Gastrocnemius medialis (tissue), 4 donors: ENCODE measurements at regions not wholly inside any gene's neighbourhood (a gene's known extent, or its start where the extent isn't known, plus 50 kb on each side); places are given as distances from the start of the nearest gene placed in this dataset.

ENCODE experiments used
- ATAC-seq, 2 donors: fragments of 150-250 bp; one replicate each; pipeline ENCODE4 v1.9.1; 2016
- DNase-seq, 2 donors: peaks; one replicate each; pipeline ENCODE4 v3.0.0-alpha.2; 2019
- H3K27ac ChIP-seq, 4 donors: fragments of 200-600 bp; sonication (generic); 1 replicate in 1 of 4; 2 replicates in 3 of 4; pipeline ENCODE4 v1.5.1; 2016 to 2018; ENCODE audit warnings: mild to moderate bottlenecking in 2 of 4, moderate library complexity in 1 of 4
- H3K27me3 ChIP-seq, 3 donors: fragments of 200-600 bp; sonication (generic) in 2 of 3; 1 replicate in 1 of 3; 2 replicates in 2 of 3; pipeline versions ENCODE4 v1.5.1 to v1.6.0; 2016 to 2019; ENCODE audit warnings: mild to moderate bottlenecking in 1 of 3, moderate library complexity in 1 of 3
- H3K36me3 ChIP-seq, 2 donors: fragments of 200-600 bp; sonication (generic) in 1 of 2; one replicate each; pipeline ENCODE4 v1.5.1; 2017 to 2018
- H3K4me1 ChIP-seq, 2 donors: fragments of 200-600 bp; sonication (generic) in 1 of 2; one replicate each; pipeline ENCODE4 v1.5.1; 2016 to 2017; ENCODE audit warnings: mild to moderate bottlenecking in 2 of 2
- H3K4me3 ChIP-seq, 4 donors: fragments of 200-600 bp; sonication (generic) in 3 of 4; 1 replicate in 1 of 4; 2 replicates in 3 of 4; pipeline ENCODE4 v1.5.1; 2016 to 2019; ENCODE audit warnings: mild to moderate bottlenecking in 2 of 4
- H3K9me3 ChIP-seq, 3 donors: fragments of 200-600 bp; sonication (generic) in 2 of 3; 1 replicate in 1 of 3; 2 replicates in 2 of 3; pipeline ENCODE4 v1.5.1; 2016 to 2019
- POLR2A ChIP-seq, 2 donors: fragments of 450-650 bp; IDR thresholded peaks; one replicate each; pipeline ENCODE4 v1.6.1; 2017; ENCODE audit warnings: antibody characterized with exemption in 2 of 2, mild to moderate bottlenecking in 2 of 2, moderate library complexity in 2 of 2
- in situ Hi-C, 4 donors: fragments of 200-750 bp; cut with MboI; loops; one replicate each; pipeline versions ENCODE4 v1.15.0 to v1.8.0; 2017; ENCODE audit warnings: low sequenced_read_pairs in 4 of 4
- intact Hi-C: fragments of 100-400 bp; cut with DNase I; formaldehyde crosslinking; loops from one replicate; pipeline ENCODE4 v1.15.1; 2023; ENCODE audit warnings: low total_unique reads
- TF ChIP-seq, protein P1 (sequence below), 5 experiments: fragments of 450-650 bp in 3 of 5; fragments of 200-600 bp in 2 of 5; sonication (generic) in 2 of 5; IDR thresholded peaks in 4 of 5; conservative IDR thresholded peaks in 1 of 5; 1 replicate in 4 of 5; 2 replicates in 1 of 5; pipeline ENCODE4 v1.5.1; 2016 to 2019; ENCODE audit warnings: antibody characterized with exemption in 5 of 5, mild to moderate bottlenecking in 3 of 5, moderate library complexity in 3 of 5

DNA sequence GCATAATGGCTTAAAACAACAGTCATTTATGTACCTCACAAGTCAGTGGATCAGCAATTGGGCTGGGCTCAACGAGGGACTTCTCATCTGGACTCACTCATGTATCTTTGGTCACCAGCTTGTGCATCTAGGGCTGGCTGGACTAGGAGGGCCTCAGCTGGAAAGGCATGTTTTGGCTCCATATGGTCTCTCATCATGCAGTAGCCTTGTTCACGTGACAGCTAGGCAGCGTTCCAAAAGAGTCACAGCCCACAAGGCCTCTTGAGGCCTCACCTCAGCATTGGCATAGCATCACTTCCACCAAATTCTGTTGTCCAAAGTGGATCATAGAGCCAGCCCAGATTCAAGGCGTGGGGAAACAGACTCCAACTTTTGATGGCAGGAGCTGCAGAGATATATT lies 110.1 kb downstream of the MAFB start:
- intact Hi-C loops (no loop called here), in situ Hi-C loops (no loop called here)
- TF ChIP-seq, protein P1, sequence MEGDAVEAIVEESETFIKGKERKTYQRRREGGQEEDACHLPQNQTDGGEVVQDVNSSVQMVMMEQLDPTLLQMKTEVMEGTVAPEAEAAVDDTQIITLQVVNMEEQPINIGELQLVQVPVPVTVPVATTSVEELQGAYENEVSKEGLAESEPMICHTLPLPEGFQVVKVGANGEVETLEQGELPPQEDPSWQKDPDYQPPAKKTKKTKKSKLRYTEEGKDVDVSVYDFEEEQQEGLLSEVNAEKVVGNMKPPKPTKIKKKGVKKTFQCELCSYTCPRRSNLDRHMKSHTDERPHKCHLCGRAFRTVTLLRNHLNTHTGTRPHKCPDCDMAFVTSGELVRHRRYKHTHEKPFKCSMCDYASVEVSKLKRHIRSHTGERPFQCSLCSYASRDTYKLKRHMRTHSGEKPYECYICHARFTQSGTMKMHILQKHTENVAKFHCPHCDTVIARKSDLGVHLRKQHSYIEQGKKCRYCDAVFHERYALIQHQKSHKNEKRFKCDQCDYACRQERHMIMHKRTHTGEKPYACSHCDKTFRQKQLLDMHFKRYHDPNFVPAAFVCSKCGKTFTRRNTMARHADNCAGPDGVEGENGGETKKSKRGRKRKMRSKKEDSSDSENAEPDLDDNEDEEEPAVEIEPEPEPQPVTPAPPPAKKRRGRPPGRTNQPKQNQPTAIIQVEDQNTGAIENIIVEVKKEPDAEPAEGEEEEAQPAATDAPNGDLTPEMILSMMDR (IDR thresholded peaks at IDR 0.05 in 4 of 5, conservative IDR thresholded peaks at IDR 0.05 in 1 of 5), result no peak
- TF ChIP-seq POLR2A (IDR thresholded peaks at IDR 0.05), result no peak

DNA sequence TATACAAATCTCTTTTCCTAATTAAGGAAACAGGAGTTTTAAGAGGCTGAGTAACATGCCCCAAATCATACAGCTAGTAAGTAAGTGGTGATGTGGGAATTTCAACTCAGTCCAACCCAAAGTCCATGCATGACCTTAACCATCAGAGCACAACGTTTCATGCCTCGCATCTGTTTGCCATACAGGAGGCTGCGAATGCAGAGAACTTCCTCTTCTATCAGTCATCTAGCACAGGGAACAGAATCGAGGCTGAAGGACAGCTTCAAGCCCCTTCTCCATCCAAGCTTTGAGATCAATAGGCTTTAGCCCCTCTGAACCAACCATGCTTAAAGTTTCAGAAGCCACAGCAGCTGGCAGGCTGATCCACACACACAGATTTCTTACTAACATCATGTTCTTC lies 113.2 kb downstream of the MAFB start:
- Histone ChIP-seq H3K4me3 (no peak overlapping the region), H3K27me3 (no peaks in the 10 kb centered on the region), H3K36me3 (no peaks in the 10 kb centered on the region), H3K27ac (no peak overlapping the region), H3K9me3 (no peaks in the 10 kb centered on the region), H3K4me1 (no peaks in the 10 kb centered on the region)
- in situ Hi-C loops (no loop called here), intact Hi-C loops (no loop called here)
- ATAC-seq (no peak), DNase-seq (no peak)
- TF ChIP-seq POLR2A (IDR thresholded peaks at IDR 0.05), result no peak
- TF ChIP-seq, protein P1 (IDR thresholded peaks at IDR 0.05 in 4 of 5, conservative IDR thresholded peaks at IDR 0.05 in 1 of 5), result no peak

More for the DNA sequence above, 110.1 kb downstream of the MAFB start:
- ATAC-seq (no peak), DNase-seq (no peak)
- H3K4me3 ChIP-seq, result no peak overlapping the region
- H3K27me3 ChIP-seq, result no peaks in the 10 kb centered on the region
- H3K9me3 ChIP-seq, result no peaks in the 10 kb centered on the region
- H3K36me3 ChIP-seq, result no peaks in the 10 kb centered on the region
- H3K27ac ChIP-seq, result no peak overlapping the region
- no peaks in the 10 kb centered on the region for H3K4me1 ChIP-seq

DNA sequence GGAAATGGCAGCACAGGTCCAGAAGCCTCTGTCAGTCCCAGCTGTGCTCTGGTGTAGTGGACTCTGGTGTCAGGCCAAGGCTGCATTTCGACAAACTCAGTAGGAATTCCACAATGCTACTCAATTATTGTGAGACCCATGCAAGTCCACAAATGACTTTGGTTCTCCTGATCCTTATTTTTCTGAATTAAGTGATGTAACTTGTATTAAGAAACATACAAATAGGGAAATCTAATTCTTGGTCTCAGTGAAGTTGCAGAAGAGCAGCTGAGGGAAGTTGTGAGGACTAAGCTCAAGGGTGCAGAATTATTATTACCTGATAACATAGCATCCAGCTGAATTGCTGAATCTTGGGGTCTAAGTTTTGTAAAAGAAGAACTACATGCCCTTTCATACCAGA lies 116.8 kb downstream of the MAFB start:
- H3K9me3 ChIP-seq, result no peaks in the 10 kb centered on the region
- no peaks in the 10 kb centered on the region for H3K36me3 ChIP-seq
- no peak overlapping the region for H3K27ac ChIP-seq
- ATAC-seq (no peak), DNase-seq (no peak)
- intact Hi-C loops (no loop called here), in situ Hi-C loops (no loop called here)
- TF ChIP-seq, protein P1 (IDR thresholded peaks at IDR 0.05 in 4 of 5, conservative IDR thresholded peaks at IDR 0.05 in 1 of 5), result no peak
- no peak for TF ChIP-seq POLR2A (IDR thresholded peaks at IDR 0.05)
- no peaks in the 10 kb centered on the region for H3K4me1 ChIP-seq
- no peaks in the 10 kb centered on the region for H3K27me3 ChIP-seq
- no peak overlapping the region for H3K4me3 ChIP-seq

DNA sequence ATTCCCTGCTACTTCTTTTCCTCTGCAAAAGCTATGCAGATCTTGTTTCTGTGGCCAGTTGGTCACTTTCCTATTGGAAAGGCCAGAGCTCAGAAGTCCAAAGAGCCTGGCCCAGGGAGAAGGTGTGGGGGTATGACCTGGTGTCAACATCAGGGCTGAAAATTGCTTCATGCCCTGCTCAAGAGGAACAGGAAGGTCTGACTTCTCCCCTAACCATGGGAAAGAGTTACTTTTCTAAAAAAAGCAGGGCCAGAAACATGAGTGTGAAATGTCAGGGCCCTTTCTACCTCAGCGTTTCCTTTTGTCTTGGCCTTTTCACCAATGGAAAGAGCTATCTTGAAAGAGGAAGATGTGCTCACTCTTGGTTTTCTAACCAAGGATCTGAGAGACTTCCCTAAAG lies 117.4 kb downstream of the MAFB start:
- Histone ChIP-seq H3K36me3 (no peaks in the 10 kb centered on the region), H3K4me3 (no peak overlapping the region), H3K27ac (no peak overlapping the region), H3K9me3 (no peaks in the 10 kb centered on the region), H3K27me3 (no peaks in the 10 kb centered on the region), H3K4me1 (no peaks in the 10 kb centered on the region)
- DNase-seq (peak in 1 of 2 donors; percentile 13), ATAC-seq (no peak)
- no peak for TF ChIP-seq POLR2A (IDR thresholded peaks at IDR 0.05)
- in situ Hi-C loops, result no loop called here
- intact Hi-C loops, result no loop called here

DNA sequence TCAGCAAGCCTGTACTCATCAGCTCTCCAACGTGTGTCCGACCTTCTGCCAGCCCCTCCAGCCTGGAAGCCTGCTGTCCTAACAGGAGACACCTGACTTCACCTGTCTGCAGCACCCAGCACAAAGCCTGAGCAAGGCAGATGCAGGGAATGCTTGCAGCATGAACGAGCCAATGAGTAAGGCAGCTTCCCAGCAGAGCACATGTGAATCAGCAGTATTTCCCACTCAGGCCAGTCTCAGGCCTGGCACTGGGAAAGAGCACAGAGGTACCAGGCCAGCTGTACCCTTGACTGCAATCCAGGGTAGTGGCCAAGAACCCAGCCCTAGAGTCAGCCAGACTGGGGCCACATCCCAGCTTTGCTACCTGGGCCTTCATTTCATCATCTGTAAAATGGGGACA lies 120.8 kb downstream of the MAFB start:
- intact Hi-C loops, result no loop called here
- DNase-seq, result no peak
- no peaks in the 10 kb centered on the region for H3K9me3 ChIP-seq
- no peak for ATAC-seq
- H3K4me3 ChIP-seq, result no peak overlapping the region
- TF ChIP-seq, protein P1 (IDR thresholded peaks at IDR 0.05 in 4 of 5, conservative IDR thresholded peaks at IDR 0.05 in 1 of 5), result no peak
- no peak for TF ChIP-seq POLR2A (IDR thresholded peaks at IDR 0.05)
- H3K27me3 ChIP-seq, result no peaks in the 10 kb centered on the region
- no peaks in the 10 kb centered on the region for H3K4me1 ChIP-seq
- no peaks in the 10 kb centered on the region for H3K36me3 ChIP-seq
- H3K27ac ChIP-seq, result no peak overlapping the region
- in situ Hi-C loops, result no loop called here
